ENCODE measurements at regions not wholly inside any gene's neighbourhood (a gene's known extent, or its start where the extent isn't known, plus 50 kb on each side); places are given as distances from the start of the nearest gene placed in this dataset.

DNA sequence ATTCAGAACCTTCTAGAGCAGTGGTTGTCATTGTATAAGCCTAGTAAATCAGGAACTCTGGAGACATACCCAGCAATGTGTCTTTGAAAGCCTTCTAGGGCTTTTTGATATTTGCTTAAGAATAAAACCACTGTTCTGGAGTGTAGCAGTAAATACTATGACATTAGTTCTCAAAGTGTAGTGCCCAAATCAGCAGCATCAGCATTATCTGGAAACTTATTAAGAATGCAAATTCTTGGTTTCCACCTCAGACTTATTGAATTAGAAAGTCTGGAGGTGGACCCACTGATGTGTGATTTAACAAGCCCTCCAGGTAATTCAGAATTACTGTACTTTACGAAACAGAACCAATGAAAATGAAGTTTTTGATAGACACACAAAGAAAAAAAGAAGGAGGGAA is 509.7 kb downstream of the SUCLG1 start:
- Histone ChIP-seq H3K27me3 (replicated peaks in 1 of 2; ENCODE audit: control insufficient read depth in 2 of 2, insufficient read depth in 2 of 2, low read length in 1 of 2) (no peaks in the 10 kb centered on the region), H3K36me3 (ENCODE audit: control insufficient read depth in 2 of 2, insufficient read depth in 2 of 2, low read length in 1 of 2) (no peaks in the 10 kb centered on the region), H3K9ac (ENCODE audit: control insufficient read depth, insufficient read depth, low read length) (no peak overlapping the region), H4K20me1 (ENCODE audit: control insufficient read depth, insufficient read depth) (no peaks in the 10 kb centered on the region), H3K4me2 (ENCODE audit: control insufficient read depth, insufficient read depth) (no peak overlapping the region), H3K27ac (ENCODE audit: control insufficient read depth, insufficient read depth) (no peak overlapping the region), H3K4me3 (no peak overlapping the region), H3K4me1 (ENCODE audit: control insufficient read depth, insufficient read depth, low read length) (no peaks in the 10 kb centered on the region), H3K79me2 (ENCODE audit: control insufficient read depth, insufficient read depth, low read length) (no peaks in the 10 kb centered on the region), H2AFZ (ENCODE audit: control insufficient read depth, low read depth, low read length) (no peak overlapping the region), H3K9me3 (replicated peaks; ENCODE audit: control insufficient read depth, insufficient read depth, low read length) (no peaks in the 10 kb centered on the region)
- DNase-seq (ENCODE audit: low read depth, low spot score) (no peak), FAIRE-seq (no peak), ATAC-seq (no peak)
- no TSS peak for BruUV-seq (replicated peaks)
- ChIA-PET RAD21 (ENCODE audit: unreplicated experiment) (no interaction called here), CTCF (no interaction called here), SMC1A (ENCODE audit: uncharacterized antibody, unreplicated experiment) (no interaction called here), POLR2A (no interaction called here)
- no peak for TF ChIP-seq FOXK2 (IDR thresholded peaks at IDR 0.05)
- TF ChIP-seq CHD1 (IDR thresholded peaks at IDR 0.05; ENCODE audit: low read depth, low read length): no peak
- no peak for TF ChIP-seq HDAC2 (IDR thresholded peaks at IDR 0.05)
- TF ChIP-seq IKZF2 (IDR thresholded peaks at IDR 0.05): no peak
- intact Hi-C loops (cut with micrococcal nuclease; ENCODE audit: unreplicated experiment) (no loop called here), in situ Hi-C loops (cut with MboI) (no loop called here)
- WGBS (ENCODE audit: insufficient coverage, insufficient replicate concordance, low lambda C conversion rate, missing lambda C conversion rate): 0% methylated on average over 1 of the region's 1 CpG

DNA sequence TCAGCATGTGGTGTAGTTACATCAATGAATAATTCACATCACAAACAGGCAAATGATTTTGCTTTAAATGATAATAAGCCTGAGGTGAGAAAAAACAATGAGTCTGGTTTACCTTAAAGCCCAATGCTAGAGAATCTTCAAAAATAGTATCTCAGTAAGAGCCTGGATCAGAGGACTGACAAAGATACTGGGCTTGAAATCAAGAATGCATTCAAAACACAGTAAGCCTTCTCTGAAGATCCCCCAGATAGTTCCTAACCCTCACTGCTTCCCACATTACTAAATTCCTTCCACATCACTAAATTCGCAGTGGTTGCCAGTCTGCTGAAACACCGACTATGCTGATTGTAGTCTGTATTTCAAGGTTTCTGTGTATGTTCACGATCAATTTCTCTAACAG is 514.9 kb downstream of the SUCLG1 start:
- intact Hi-C loops (cut with micrococcal nuclease; ENCODE audit: unreplicated experiment) (no loop called here), in situ Hi-C loops (cut with MboI) (no loop called here)
- H4K20me1 ChIP-seq (ENCODE audit: control insufficient read depth, insufficient read depth): no peaks in the 10 kb centered on the region
- no TSS peak for BruUV-seq (replicated peaks)
- H3K4me1 ChIP-seq (ENCODE audit: control insufficient read depth, insufficient read depth, low read length): no peaks in the 10 kb centered on the region
- H2AFZ ChIP-seq (ENCODE audit: control insufficient read depth, low read depth, low read length): no peak overlapping the region
- no peaks in the 10 kb centered on the region for H3K9me3 ChIP-seq (replicated peaks; ENCODE audit: control insufficient read depth, insufficient read depth, low read length)
- ATAC-seq (no peak), DNase-seq (ENCODE audit: low read depth, low spot score) (no peak), FAIRE-seq (no peak)
- no peak overlapping the region for H3K27ac ChIP-seq (ENCODE audit: control insufficient read depth, insufficient read depth)
- no peak overlapping the region for H3K4me3 ChIP-seq
- H3K36me3 ChIP-seq (ENCODE audit: control insufficient read depth in 2 of 2, insufficient read depth in 2 of 2, low read length in 1 of 2): no peaks in the 10 kb centered on the region
- ChIA-PET RAD21 (ENCODE audit: unreplicated experiment) (no interaction called here), POLR2A (no interaction called here), CTCF (no interaction called here), SMC1A (ENCODE audit: uncharacterized antibody, unreplicated experiment) (no interaction called here)
- H3K9ac ChIP-seq (ENCODE audit: control insufficient read depth, insufficient read depth, low read length): no peak overlapping the region
- TF ChIP-seq CREB1 (IDR thresholded peaks at IDR 0.05; ENCODE audit: low read depth) (no peak), TCF12 (IDR thresholded peaks at IDR 0.05; ENCODE audit: low read depth, low read length) (no peak), IKZF1 (conservative IDR thresholded peaks at IDR 0.05) (no peak), NFYB (IDR thresholded peaks at IDR 0.05; ENCODE audit: insufficient read depth, low read depth, low read length) (no peak), NFXL1 (IDR thresholded peaks at IDR 0.05; ENCODE audit: borderline replicate concordance) (no peak), LARP7 (IDR thresholded peaks at IDR 0.05) (no peak), KDM1A (IDR thresholded peaks at IDR 0.05; ENCODE audit: borderline replicate concordance) (no peak), ZNF207 (IDR thresholded peaks at IDR 0.05; ENCODE audit: borderline replicate concordance) (no peak)
- TF ChIP-seq, protein P1, sequence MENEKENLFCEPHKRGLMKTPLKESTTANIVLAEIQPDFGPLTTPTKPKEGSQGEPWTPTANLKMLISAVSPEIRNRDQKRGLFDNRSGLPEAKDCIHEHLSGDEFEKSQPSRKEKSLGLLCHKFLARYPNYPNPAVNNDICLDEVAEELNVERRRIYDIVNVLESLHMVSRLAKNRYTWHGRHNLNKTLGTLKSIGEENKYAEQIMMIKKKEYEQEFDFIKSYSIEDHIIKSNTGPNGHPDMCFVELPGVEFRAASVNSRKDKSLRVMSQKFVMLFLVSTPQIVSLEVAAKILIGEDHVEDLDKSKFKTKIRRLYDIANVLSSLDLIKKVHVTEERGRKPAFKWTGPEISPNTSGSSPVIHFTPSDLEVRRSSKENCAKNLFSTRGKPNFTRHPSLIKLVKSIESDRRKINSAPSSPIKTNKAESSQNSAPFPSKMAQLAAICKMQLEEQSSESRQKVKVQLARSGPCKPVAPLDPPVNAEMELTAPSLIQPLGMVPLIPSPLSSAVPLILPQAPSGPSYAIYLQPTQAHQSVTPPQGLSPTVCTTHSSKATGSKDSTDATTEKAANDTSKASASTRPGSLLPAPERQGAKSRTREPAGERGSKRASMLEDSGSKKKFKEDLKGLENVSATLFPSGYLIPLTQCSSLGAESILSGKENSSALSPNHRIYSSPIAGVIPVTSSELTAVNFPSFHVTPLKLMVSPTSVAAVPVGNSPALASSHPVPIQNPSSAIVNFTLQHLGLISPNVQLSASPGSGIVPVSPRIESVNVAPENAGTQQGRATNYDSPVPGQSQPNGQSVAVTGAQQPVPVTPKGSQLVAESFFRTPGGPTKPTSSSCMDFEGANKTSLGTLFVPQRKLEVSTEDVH (IDR thresholded peaks at IDR 0.05; ENCODE audit: low read depth, partially characterized antibody): no peak
- no peaks in the 10 kb centered on the region for H3K79me2 ChIP-seq (ENCODE audit: control insufficient read depth, insufficient read depth, low read length)
- H3K27me3 ChIP-seq (replicated peaks in 1 of 2; ENCODE audit: control insufficient read depth in 2 of 2, insufficient read depth in 2 of 2, low read length in 1 of 2): no peaks in the 10 kb centered on the region
- WGBS (ENCODE audit: insufficient coverage, insufficient replicate concordance, low lambda C conversion rate, missing lambda C conversion rate): 36% methylated on average over 3 of the region's 3 CpGs
- no peak overlapping the region for H3K4me2 ChIP-seq (ENCODE audit: control insufficient read depth, insufficient read depth)
